ENCODE measurements at regions not wholly inside any gene's neighbourhood (a gene's known extent, or its start where the extent isn't known, plus 50 kb on each side); places are given as distances from the start of the nearest gene placed in this dataset.

GRCh38 chr16:86060381-86061317 lies 161.7 kb downstream of the IRF8 start:
- peaks cover 3 to 13% (median 5%) of the 10 kb centered on the region in 3 donors for H3K27me3 Mint-ChIP-seq (ENCODE audit: low read depth in 3 of 3)
- intact Hi-C loops (cut with micrococcal nuclease) = no loop called here
- H3K36me3 ChIP-seq (replicated peaks in 1 of 2; ENCODE audit: control insufficient read depth in 1 of 2, insufficient read depth in 2 of 2, low read length in 2 of 2) = no peaks in the 10 kb centered on the region
- peaks cover 2% of the 10 kb centered on the region for H3K4me1 Mint-ChIP-seq
- no peak overlapping the region for H3K27ac ChIP-seq (ENCODE audit: low read depth in 1 of 2, low read length in 2 of 2)
- H3K9me3 Mint-ChIP-seq = no peaks in the 10 kb centered on the region
- H4K20me1 ChIP-seq (ENCODE audit: insufficient read depth, low read length) = no peaks in the 10 kb centered on the region
- 96% methylated on average over 27 of the region's 28 CpGs for WGBS (ENCODE audit: insufficient coverage)
- no peak for TF ChIP-seq CTCF (IDR thresholded peaks at IDR 0.05)
- no peaks in the 10 kb centered on the region for H3K4me1 ChIP-seq (ENCODE audit: control insufficient read depth in 1 of 2, insufficient read depth in 2 of 2, low read length in 2 of 2)
- H3K27ac Mint-ChIP-seq = no peak overlapping the region
- H3K36me3 Mint-ChIP-seq = no peaks in the 10 kb centered on the region
- H3K4me3 ChIP-seq (replicated peaks in 1 of 3; ENCODE audit: low read depth in 2 of 3, low read length in 3 of 3) = no peak overlapping the region
- no peak overlapping the region for H3K4me2 ChIP-seq (replicated peaks; ENCODE audit: extremely low read depth, low read length, poor library complexity, severe bottlenecking)
- H2AFZ ChIP-seq (ENCODE audit: insufficient read depth, low read depth, low read length, poor library complexity, severe bottlenecking) = no peak overlapping the region
- no peaks in the 10 kb centered on the region for H3K79me2 ChIP-seq (ENCODE audit: insufficient read depth, low read length)
- no peaks in the 10 kb centered on the region for H3K27me3 ChIP-seq (ENCODE audit: control insufficient read depth in 2 of 2, insufficient read depth in 2 of 2, low read length in 2 of 2)
- no peak overlapping the region for H3K9ac ChIP-seq (ENCODE audit: insufficient read depth, low read length, poor library complexity, severe bottlenecking)
- no peak for DNase-seq
- H3K4me3 Mint-ChIP-seq = no peak overlapping the region
- H3K9me3 ChIP-seq (replicated peaks in 1 of 2; ENCODE audit: control insufficient read depth in 1 of 2, insufficient read depth in 1 of 2, low read length in 2 of 2) = no peaks in the 10 kb centered on the region

- peaks cover 3 to 9% (median 5%) of the 10 kb centered on the region in 3 donors for H3K27me3 Mint-ChIP-seq (ENCODE audit: low read depth in 3 of 3)
- no peak overlapping the region for H3K4me3 Mint-ChIP-seq
- Histone ChIP-seq H3K9me3 (replicated peaks in 1 of 2; ENCODE audit: control insufficient read depth in 1 of 2, insufficient read depth in 1 of 2, low read length in 2 of 2) (no peaks in the 10 kb centered on the region), H2AFZ (ENCODE audit: insufficient read depth, low read depth, low read length, poor library complexity, severe bottlenecking) (no peak overlapping the region), H3K27ac (ENCODE audit: low read depth in 1 of 2, low read length in 2 of 2) (no peak overlapping the region), H3K9ac (ENCODE audit: insufficient read depth, low read length, poor library complexity, severe bottlenecking) (no peak overlapping the region), H3K4me1 (ENCODE audit: control insufficient read depth in 1 of 2, insufficient read depth in 2 of 2, low read length in 2 of 2) (no peaks in the 10 kb centered on the region), H3K36me3 (replicated peaks in 1 of 2; ENCODE audit: control insufficient read depth in 1 of 2, insufficient read depth in 2 of 2, low read length in 2 of 2) (no peaks in the 10 kb centered on the region), H3K27me3 (ENCODE audit: control insufficient read depth in 2 of 2, insufficient read depth in 2 of 2, low read length in 2 of 2) (no peaks in the 10 kb centered on the region), H3K4me2 (replicated peaks; ENCODE audit: extremely low read depth, low read length, poor library complexity, severe bottlenecking) (no peak overlapping the region), H3K79me2 (ENCODE audit: insufficient read depth, low read length) (no peaks in the 10 kb centered on the region), H4K20me1 (ENCODE audit: insufficient read depth, low read length) (no peaks in the 10 kb centered on the region), H3K4me3 (replicated peaks in 1 of 3; ENCODE audit: low read depth in 2 of 3, low read length in 3 of 3) (no peak overlapping the region)
- H3K27ac Mint-ChIP-seq = no peak overlapping the region
- 54% methylated on average over 9 of the region's 11 CpGs for WGBS (ENCODE audit: insufficient coverage)
- peaks cover 2% of the 10 kb centered on the region for H3K4me1 Mint-ChIP-seq
- H3K36me3 Mint-ChIP-seq = no peaks in the 10 kb centered on the region
- no peaks in the 10 kb centered on the region for H3K9me3 Mint-ChIP-seq
- TF ChIP-seq CTCF (IDR thresholded peaks at IDR 0.05) = no peak
- no peak for DNase-seq
- intact Hi-C loops (cut with micrococcal nuclease) = no loop called here
Observed at GRCh38 chr16:86061318-86061695, 162.3 kb downstream of the IRF8 start.
